Renal pelvis (tissue), 1 donor: ENCODE measurements at regions not wholly inside any gene's neighbourhood (a gene's known extent, or its start where the extent isn't known, plus 50 kb on each side); places are given as distances from the start of the nearest gene placed in this dataset.

Source experiments
- DNase-seq: peaks from one replicate; pipeline ENCODE4 v3.0.0-alpha.2; 2013

- no peak for DNase-seq
These were observed 56.0 kb upstream of the ARGLU1 start for GRCh38 chr13:106623799-106624460.

DNA sequence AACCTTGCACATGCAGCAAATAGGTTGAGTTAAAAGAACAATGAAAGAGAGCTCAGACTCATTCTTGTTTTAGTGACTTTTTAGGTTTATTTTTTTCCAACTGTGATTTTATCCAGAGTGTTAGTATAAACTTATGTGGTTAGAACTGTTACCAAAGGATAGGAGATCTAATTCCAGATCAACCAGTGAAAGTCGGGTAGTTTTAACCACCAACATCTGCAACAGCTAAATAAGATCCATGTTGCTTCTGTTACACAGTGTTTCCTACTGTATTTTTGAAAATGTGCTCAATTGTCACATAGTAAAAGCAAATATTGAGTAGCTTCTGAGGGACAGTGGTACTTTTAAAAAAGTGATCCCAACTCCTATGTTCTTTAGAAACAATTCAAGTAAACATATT is 53.9 kb upstream of the ARGLU1 start:
- DNase-seq, result no peak

GRCh38 chr13:106619688-106620555 is 52.0 kb upstream of the ARGLU1 start:
- DNase-seq, result peak; percentile 54
